GM23338 (cell line): ENCODE measurements at regions not wholly inside any gene's neighbourhood (a gene's known extent, or its start where the extent isn't known, plus 50 kb on each side); places are given as distances from the start of the nearest gene placed in this dataset.

Source experiments
- ATAC-seq: fragments of 200-7000 bp; cut with Tn5 transposase; 3 replicates; pipeline ENCODE4 v1.9.1; 2020
- DNase-seq: peaks from one replicate; pipeline ENCODE4 v3.0.0-alpha.2; 2015; ENCODE audit warnings: low spot score
- H2AFZ ChIP-seq: fragments of 200-600 bp; sonication (generic); 2 replicates; pipeline ENCODE4 v1.8.0; 2016; ENCODE audit warnings: antibody characterized with exemption, mild to moderate bottlenecking, moderate library complexity
- H3F3A ChIP-seq: fragments of 200-600 bp; sonication (generic); replicated peaks from 2 replicates; pipeline ENCODE4 v1.8.0; 2017; ENCODE audit warnings: antibody characterized with exemption, mixed run types, low read depth
- H3K27ac ChIP-seq: fragments of 200-600 bp; sonication (generic); 2 replicates; pipeline ENCODE4 v1.6.1; 2016; ENCODE audit warnings: low read depth
- H3K27me3 ChIP-seq: fragments of 200-600 bp; sonication (generic); 2 replicates; pipeline ENCODE4 v1.8.0; 2016; ENCODE audit warnings: mild to moderate bottlenecking, mixed run types, moderate library complexity; ENCODE audit not compliant: insufficient read depth
- H3K36me3 ChIP-seq: fragments of 200-600 bp; sonication (generic); 2 replicates; pipeline ENCODE4 v1.8.0; 2016; ENCODE audit warnings: mild to moderate bottlenecking; ENCODE audit not compliant: insufficient read depth
- H3K4me1 ChIP-seq: fragments of 200-600 bp; sonication (generic); 2 replicates; pipeline ENCODE4 v1.8.0; 2016; ENCODE audit warnings: mild to moderate bottlenecking, moderate library complexity; ENCODE audit not compliant: insufficient read depth
- H3K4me2 ChIP-seq: fragments of 200-600 bp; sonication (generic); 2 replicates; pipeline ENCODE4 v1.7.1; 2017; ENCODE audit warnings: mixed run types
- H3K4me3 ChIP-seq: fragments of 200-600 bp; sonication (generic); 2 replicates; pipeline ENCODE4 v1.6.1; 2016; ENCODE audit warnings: mixed run types
- H3K79me2 ChIP-seq: fragments of 200-600 bp; sonication (generic); replicated peaks from 2 replicates; pipeline ENCODE4 v1.8.0; 2017; ENCODE audit warnings: mild to moderate bottlenecking; ENCODE audit not compliant: insufficient read depth
- H3K9me2 ChIP-seq: fragments of 200-600 bp; sonication (generic); 2 replicates; pipeline ENCODE4 v1.8.0; 2017; ENCODE audit not compliant: insufficient read depth
- H4K20me1 ChIP-seq: fragments of 200-600 bp; sonication (generic); replicated peaks from 2 replicates; pipeline ENCODE4 v1.8.0; 2017; ENCODE audit warnings: mild to moderate bottlenecking; ENCODE audit not compliant: insufficient read depth
- H3K27ac Mint-ChIP-seq: 2 replicates; pipeline ENCODE4 v1.8.0; 2020; ENCODE audit warnings: inconsistent platforms, mild to moderate bottlenecking, moderate library complexity, mixed read lengths
- H3K27me3 Mint-ChIP-seq: 3 replicates; pipeline ENCODE4 v1.8.0; 2022; ENCODE audit warnings: low read depth, mild to moderate bottlenecking, moderate library complexity, mixed read lengths, inconsistent platforms; ENCODE audit not compliant: insufficient read depth, poor library complexity
- H3K36me3 Mint-ChIP-seq: 3 replicates; pipeline ENCODE4 v1.8.0; 2021; ENCODE audit warnings: low read depth, mild to moderate bottlenecking, inconsistent platforms, moderate library complexity, mixed read lengths
- H3K4me1 Mint-ChIP-seq: 3 replicates; pipeline ENCODE4 v1.8.0; 2020; ENCODE audit warnings: mild to moderate bottlenecking, inconsistent platforms, mixed read lengths
- H3K4me3 Mint-ChIP-seq: 3 replicates; pipeline ENCODE4 v1.8.0; 2021; ENCODE audit warnings: moderate library complexity, mild to moderate bottlenecking, inconsistent platforms, mixed read lengths
- H3K9me3 Mint-ChIP-seq: 3 replicates; pipeline ENCODE4 v1.8.0; 2020; ENCODE audit warnings: moderate library complexity, mild to moderate bottlenecking, inconsistent platforms, mixed read lengths
- CREB1 ChIP-seq: fragments of 250-450 bp; sonication (Bioruptor Pico); IDR thresholded peaks from 2 replicates; pipeline ENCODE4 v1.5.0; 2020; ENCODE audit warnings: low read depth, mild to moderate bottlenecking, moderate library complexity
- EZH2 ChIP-seq: fragments of 200-600 bp; sonication (generic); IDR thresholded peaks from one replicate; pipeline ENCODE4 v1.8.0; 2017; ENCODE audit warnings: antibody characterized with exemption, mild to moderate bottlenecking, low read depth; ENCODE audit not compliant: unreplicated experiment
- EZH2phosphoT487 ChIP-seq: fragments of 200-600 bp; sonication (generic); IDR thresholded peaks from one replicate; pipeline ENCODE4 v1.8.1; 2018; ENCODE audit warnings: antibody characterized with exemption; ENCODE audit not compliant: unreplicated experiment
- JUNB ChIP-seq: IDR thresholded peaks from one replicate; pipeline ENCODE4 v1.6.1; 2016; ENCODE audit warnings: antibody characterized with exemption; ENCODE audit not compliant: unreplicated experiment
- NANOG ChIP-seq: IDR thresholded peaks from 2 replicates; pipeline ENCODE4 v1.6.1; 2016; ENCODE audit warnings: antibody characterized with exemption, borderline replicate concordance
- POLR2AphosphoS5 ChIP-seq: IDR thresholded peaks from 2 replicates; pipeline ENCODE4 v1.6.1; 2016; ENCODE audit warnings: antibody characterized with exemption, low read depth
- ZNF114 ChIP-seq: fragments of 250-450 bp; sonication (Bioruptor Pico); IDR thresholded peaks from 2 replicates; pipeline ENCODE4 v1.5.0; 2020; ENCODE audit warnings: mild to moderate bottlenecking, moderate library complexity
- TF ChIP-seq, protein P1 (sequence below), 2 experiments: fragments of 200-600 bp in 1 of 2; sonication (generic) in 1 of 2; conservative IDR thresholded peaks; 2 replicates each; pipeline versions ENCODE4 v1.5.1 to v1.6.1; 2016 to 2017; ENCODE audit warnings: antibody characterized with exemption in 2 of 2, low read depth in 2 of 2, mild to moderate bottlenecking in 2 of 2, moderate library complexity in 1 of 2
- TF ChIP-seq, protein P2 (sequence below): IDR thresholded peaks from one replicate; pipeline ENCODE4 v1.6.1; 2018; ENCODE audit warnings: antibody characterized with exemption; ENCODE audit not compliant: unreplicated experiment
- TF ChIP-seq, protein P3 (sequence below): fragments of 250-450 bp; sonication (Bioruptor Pico); IDR thresholded peaks from 2 replicates; pipeline ENCODE4 v1.5.0; 2020; ENCODE audit warnings: mild to moderate bottlenecking, moderate library complexity

DNA sequence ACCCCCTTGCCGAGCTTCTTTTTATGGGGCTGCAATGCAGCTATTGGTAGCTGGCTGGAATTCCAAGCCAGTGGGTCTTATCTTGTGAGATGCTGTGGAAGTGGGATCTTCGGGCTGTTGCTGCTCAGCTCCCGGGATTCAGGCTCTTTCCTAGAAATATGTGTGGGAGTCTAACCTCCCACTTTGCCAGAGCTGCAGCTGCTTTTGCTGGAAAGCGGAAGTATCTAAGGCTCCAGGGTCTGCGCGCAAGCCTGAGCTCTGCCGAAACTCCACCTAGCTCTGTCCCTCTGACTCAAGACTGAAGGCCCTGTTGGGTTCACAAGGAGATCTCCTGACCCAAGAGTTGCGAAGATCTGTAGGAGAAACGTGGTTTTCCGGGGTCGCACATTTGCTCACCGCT is 151.1 kb upstream of the ANKRD55 start:
- Mint-ChIP-seq H3K27ac (no peak overlapping the region), H3K27me3 (peaks cover 3% of the 10 kb centered on the region), H3K36me3 (no peaks in the 10 kb centered on the region), H3K4me1 (peaks cover 5% of the 10 kb centered on the region), H3K4me3 (no peak overlapping the region), H3K9me3 (no peaks in the 10 kb centered on the region)
- H3K4me2 ChIP-seq: no peak overlapping the region
- peaks cover 5% of the 10 kb centered on the region for H3K4me1 ChIP-seq
- ATAC-seq (no peak), DNase-seq (no peak)
- H3K36me3 ChIP-seq: no peaks in the 10 kb centered on the region
- no peaks in the 10 kb centered on the region for H4K20me1 ChIP-seq
- peak overlapping the region; percentile 69 for H2AFZ ChIP-seq
- no peaks in the 10 kb centered on the region for H3F3A ChIP-seq
- no peaks in the 10 kb centered on the region for H3K27me3 ChIP-seq
- peaks cover 4% of the 10 kb centered on the region; the same call in 1 of the 2 replicates for H3K9me2 ChIP-seq
- H3K79me2 ChIP-seq: no peaks in the 10 kb centered on the region
- no peak overlapping the region for H3K4me3 ChIP-seq
- no peak for TF ChIP-seq EZH2
- TF ChIP-seq NANOG: no peak
- TF ChIP-seq ZNF114 (CRISPR knock-in tag): no peak
- TF ChIP-seq CREB1 (CRISPR knock-in tag): no peak
- TF ChIP-seq, protein P1, sequence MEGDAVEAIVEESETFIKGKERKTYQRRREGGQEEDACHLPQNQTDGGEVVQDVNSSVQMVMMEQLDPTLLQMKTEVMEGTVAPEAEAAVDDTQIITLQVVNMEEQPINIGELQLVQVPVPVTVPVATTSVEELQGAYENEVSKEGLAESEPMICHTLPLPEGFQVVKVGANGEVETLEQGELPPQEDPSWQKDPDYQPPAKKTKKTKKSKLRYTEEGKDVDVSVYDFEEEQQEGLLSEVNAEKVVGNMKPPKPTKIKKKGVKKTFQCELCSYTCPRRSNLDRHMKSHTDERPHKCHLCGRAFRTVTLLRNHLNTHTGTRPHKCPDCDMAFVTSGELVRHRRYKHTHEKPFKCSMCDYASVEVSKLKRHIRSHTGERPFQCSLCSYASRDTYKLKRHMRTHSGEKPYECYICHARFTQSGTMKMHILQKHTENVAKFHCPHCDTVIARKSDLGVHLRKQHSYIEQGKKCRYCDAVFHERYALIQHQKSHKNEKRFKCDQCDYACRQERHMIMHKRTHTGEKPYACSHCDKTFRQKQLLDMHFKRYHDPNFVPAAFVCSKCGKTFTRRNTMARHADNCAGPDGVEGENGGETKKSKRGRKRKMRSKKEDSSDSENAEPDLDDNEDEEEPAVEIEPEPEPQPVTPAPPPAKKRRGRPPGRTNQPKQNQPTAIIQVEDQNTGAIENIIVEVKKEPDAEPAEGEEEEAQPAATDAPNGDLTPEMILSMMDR (conservative IDR thresholded peaks at IDR 0.05; ENCODE audit: low read depth in 2 of 2): no peak
- TF ChIP-seq, protein P2, sequence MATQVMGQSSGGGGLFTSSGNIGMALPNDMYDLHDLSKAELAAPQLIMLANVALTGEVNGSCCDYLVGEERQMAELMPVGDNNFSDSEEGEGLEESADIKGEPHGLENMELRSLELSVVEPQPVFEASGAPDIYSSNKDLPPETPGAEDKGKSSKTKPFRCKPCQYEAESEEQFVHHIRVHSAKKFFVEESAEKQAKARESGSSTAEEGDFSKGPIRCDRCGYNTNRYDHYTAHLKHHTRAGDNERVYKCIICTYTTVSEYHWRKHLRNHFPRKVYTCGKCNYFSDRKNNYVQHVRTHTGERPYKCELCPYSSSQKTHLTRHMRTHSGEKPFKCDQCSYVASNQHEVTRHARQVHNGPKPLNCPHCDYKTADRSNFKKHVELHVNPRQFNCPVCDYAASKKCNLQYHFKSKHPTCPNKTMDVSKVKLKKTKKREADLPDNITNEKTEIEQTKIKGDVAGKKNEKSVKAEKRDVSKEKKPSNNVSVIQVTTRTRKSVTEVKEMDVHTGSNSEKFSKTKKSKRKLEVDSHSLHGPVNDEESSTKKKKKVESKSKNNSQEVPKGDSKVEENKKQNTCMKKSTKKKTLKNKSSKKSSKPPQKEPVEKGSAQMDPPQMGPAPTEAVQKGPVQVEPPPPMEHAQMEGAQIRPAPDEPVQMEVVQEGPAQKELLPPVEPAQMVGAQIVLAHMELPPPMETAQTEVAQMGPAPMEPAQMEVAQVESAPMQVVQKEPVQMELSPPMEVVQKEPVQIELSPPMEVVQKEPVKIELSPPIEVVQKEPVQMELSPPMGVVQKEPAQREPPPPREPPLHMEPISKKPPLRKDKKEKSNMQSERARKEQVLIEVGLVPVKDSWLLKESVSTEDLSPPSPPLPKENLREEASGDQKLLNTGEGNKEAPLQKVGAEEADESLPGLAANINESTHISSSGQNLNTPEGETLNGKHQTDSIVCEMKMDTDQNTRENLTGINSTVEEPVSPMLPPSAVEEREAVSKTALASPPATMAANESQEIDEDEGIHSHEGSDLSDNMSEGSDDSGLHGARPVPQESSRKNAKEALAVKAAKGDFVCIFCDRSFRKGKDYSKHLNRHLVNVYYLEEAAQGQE: no peak
- TF ChIP-seq, protein P3, sequence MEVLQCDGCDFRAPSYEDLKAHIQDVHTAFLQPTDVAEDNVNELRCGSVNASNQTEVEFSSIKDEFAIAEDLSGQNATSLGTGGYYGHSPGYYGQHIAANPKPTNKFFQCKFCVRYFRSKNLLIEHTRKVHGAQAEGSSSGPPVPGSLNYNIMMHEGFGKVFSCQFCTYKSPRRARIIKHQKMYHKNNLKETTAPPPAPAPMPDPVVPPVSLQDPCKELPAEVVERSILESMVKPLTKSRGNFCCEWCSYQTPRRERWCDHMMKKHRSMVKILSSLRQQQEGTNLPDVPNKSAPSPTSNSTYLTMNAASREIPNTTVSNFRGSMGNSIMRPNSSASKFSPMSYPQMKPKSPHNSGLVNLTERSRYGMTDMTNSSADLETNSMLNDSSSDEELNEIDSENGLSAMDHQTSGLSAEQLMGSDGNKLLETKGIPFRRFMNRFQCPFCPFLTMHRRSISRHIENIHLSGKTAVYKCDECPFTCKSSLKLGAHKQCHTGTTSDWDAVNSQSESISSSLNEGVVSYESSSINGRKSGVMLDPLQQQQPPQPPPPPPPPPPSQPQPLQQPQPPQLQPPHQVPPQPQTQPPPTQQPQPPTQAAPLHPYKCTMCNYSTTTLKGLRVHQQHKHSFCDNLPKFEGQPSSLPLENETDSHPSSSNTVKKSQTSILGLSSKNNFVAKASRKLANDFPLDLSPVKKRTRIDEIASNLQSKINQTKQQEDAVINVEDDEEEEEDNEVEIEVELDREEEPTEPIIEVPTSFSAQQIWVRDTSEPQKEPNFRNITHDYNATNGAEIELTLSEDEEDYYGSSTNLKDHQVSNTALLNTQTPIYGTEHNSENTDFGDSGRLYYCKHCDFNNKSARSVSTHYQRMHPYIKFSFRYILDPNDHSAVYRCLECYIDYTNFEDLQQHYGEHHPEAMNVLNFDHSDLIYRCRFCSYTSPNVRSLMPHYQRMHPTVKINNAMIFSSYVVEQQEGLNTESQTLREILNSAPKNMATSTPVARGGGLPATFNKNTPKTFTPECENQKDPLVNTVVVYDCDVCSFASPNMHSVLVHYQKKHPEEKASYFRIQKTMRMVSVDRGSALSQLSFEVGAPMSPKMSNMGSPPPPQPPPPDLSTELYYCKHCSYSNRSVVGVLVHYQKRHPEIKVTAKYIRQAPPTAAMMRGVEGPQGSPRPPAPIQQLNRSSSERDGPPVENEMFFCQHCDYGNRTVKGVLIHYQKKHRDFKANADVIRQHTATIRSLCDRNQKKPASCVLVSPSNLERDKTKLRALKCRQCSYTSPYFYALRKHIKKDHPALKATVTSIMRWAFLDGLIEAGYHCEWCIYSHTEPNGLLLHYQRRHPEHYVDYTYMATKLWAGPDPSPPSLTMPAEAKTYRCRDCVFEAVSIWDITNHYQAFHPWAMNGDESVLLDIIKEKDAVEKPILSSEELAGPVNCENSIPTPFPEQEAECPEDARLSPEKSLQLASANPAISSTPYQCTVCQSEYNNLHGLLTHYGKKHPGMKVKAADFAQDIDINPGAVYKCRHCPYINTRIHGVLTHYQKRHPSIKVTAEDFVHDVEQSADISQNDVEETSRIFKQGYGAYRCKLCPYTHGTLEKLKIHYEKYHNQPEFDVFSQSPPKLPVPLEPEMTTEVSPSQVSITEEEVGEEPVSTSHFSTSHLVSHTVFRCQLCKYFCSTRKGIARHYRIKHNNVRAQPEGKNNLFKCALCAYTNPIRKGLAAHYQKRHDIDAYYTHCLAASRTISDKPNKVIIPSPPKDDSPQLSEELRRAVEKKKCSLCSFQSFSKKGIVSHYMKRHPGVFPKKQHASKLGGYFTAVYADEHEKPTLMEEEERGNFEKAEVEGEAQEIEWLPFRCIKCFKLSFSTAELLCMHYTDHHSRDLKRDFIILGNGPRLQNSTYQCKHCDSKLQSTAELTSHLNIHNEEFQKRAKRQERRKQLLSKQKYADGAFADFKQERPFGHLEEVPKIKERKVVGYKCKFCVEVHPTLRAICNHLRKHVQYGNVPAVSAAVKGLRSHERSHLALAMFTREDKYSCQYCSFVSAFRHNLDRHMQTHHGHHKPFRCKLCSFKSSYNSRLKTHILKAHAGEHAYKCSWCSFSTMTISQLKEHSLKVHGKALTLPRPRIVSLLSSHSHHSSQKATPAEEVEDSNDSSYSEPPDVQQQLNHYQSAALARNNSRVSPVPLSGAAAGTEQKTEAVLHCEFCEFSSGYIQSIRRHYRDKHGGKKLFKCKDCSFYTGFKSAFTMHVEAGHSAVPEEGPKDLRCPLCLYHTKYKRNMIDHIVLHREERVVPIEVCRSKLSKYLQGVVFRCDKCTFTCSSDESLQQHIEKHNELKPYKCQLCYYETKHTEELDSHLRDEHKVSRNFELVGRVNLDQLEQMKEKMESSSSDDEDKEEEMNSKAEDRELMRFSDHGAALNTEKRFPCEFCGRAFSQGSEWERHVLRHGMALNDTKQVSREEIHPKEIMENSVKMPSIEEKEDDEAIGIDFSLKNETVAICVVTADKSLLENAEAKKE (CRISPR knock-in tag): no peak
- no peak for TF ChIP-seq JUNB
- TF ChIP-seq EZH2phosphoT487: no peak
- TF ChIP-seq POLR2AphosphoS5: no peak
- no peak overlapping the region for H3K27ac ChIP-seq
